Thymus (tissue), 11 donors: ENCODE measurements at regions not wholly inside any gene's neighbourhood (a gene's known extent, or its start where the extent isn't known, plus 50 kb on each side); places are given as distances from the start of the nearest gene placed in this dataset.

ENCODE experiments used
- DNase-seq, 9 donors: peaks; one replicate each; pipeline ENCODE4 v3.0.0-alpha.2; 2013; ENCODE audit warnings: low spot score in 9 of 9, low read depth in 6 of 9, missing footprints in 1 of 9
- H3K27ac ChIP-seq, 2 donors: one replicate each; pipeline ENCODE4 v1.5.1; 2013; ENCODE audit warnings: control low read depth in 1 of 2, low read depth in 1 of 2, low read length in 1 of 2, mild to moderate bottlenecking in 1 of 2, moderate library complexity in 1 of 2
- H3K27me3 ChIP-seq, 2 donors: one replicate each; pipeline ENCODE4 v1.5.1; 2013; ENCODE audit warnings: low read length in 1 of 2; ENCODE audit not compliant: control insufficient read depth in 2 of 2, insufficient read depth in 1 of 2
- H3K36me3 ChIP-seq, 2 donors: one replicate each; pipeline ENCODE4 v1.5.1; 2013; ENCODE audit warnings: low read length in 1 of 2, mild to moderate bottlenecking in 1 of 2, moderate library complexity in 1 of 2; ENCODE audit not compliant: control insufficient read depth in 2 of 2, insufficient read depth in 2 of 2
- H3K4me1 ChIP-seq, 2 donors: one replicate each; pipeline ENCODE4 v1.5.1; 2013; ENCODE audit warnings: low read length in 2 of 2; ENCODE audit not compliant: control insufficient read depth in 2 of 2, insufficient read depth in 2 of 2
- H3K4me3 ChIP-seq, 2 donors: one replicate each; pipeline ENCODE4 v1.5.1; 2013; ENCODE audit warnings: low read length in 2 of 2, control low read depth in 1 of 2, mild to moderate bottlenecking in 1 of 2
- H3K9me3 ChIP-seq, 2 donors: one replicate each; pipeline ENCODE4 v1.5.1; 2013; ENCODE audit warnings: low read length in 1 of 2, mild to moderate bottlenecking in 1 of 2; ENCODE audit not compliant: control insufficient read depth in 2 of 2, insufficient read depth in 1 of 2
- WGBS: extraction: QIAGEN DNeasy Blood & Tissue Kit; methylation state at CpG from one replicate; pipeline ENCODE4 v1.1.7; 2013; 5-methylcytosine and 5-hydroxymethylcytosine counted together
- donor health status: healthy.

- no peak overlapping the region for H3K27ac ChIP-seq
- 77% methylated on average over 9 of the region's 9 CpGs for WGBS
- DNase-seq = no peak
Measured at GRCh38 chr10:43904844-43905243, 256.2 kb upstream of the ZNF32 start.

DNA sequence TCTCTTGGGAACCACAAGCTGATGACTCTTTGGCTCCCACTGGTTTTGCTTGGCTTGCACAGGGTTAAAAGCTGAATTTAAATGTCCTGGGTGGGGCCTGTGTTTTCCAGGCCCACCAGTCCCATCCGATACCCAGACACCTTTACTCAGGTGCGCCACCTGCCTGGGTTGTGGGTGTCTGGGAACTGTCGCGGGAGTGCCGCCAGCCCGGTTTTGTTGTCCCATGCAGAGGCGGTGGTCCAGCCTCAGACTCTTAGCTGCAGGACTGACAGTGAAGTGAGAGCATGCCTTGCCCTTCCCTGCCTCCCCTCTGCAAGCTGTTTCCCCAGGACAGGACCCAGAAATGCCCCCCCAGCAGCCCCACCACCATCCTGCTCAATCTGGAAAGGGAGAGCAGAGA is 255.6 kb upstream of the ZNF32 start:
- Histone ChIP-seq H3K4me3 (no peak overlapping the region), H3K36me3 (no peaks in the 10 kb centered on the region), H3K9me3 (no peaks in the 10 kb centered on the region), H3K27me3 (peaks cover 0 to 19% of the 10 kb centered on the region in 2 donors), H3K27ac (no peak overlapping the region), H3K4me1 (peaks cover 0 to 3% of the 10 kb centered on the region in 2 donors)
- WGBS = 88% methylated on average over 7 of the region's 7 CpGs
- no peak for DNase-seq

More at GRCh38 chr10:43904844-43905243, 256.2 kb upstream of the ZNF32 start:
- H3K4me3 ChIP-seq = no peak overlapping the region
- peaks cover 0 to 19% of the 10 kb centered on the region in 2 donors for H3K27me3 ChIP-seq
- H3K36me3 ChIP-seq = no peaks in the 10 kb centered on the region
- H3K9me3 ChIP-seq = no peaks in the 10 kb centered on the region
- peaks cover 0 to 3% of the 10 kb centered on the region in 2 donors for H3K4me1 ChIP-seq

DNA sequence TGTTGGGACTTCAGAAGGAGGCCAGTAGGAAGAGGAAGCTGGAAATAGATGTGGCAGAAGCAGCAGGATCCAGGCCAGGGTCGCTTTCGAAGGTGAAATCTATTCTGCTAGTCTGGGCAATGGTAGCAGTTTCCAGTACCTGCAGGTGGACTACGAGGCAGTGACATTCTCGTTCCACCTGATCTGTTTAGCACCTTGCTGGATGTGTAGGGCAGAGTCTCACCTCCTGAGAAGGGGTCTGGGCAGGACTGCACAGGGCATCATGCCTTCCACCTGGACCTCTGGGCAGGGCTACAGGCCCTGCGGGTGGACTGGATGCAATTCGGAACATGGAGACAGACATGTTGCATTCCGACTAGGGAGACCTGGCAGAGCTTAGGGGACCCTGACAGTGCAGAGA is 254.8 kb upstream of the ZNF32 start:
- no peak for DNase-seq
- Histone ChIP-seq H3K4me3 (no peak overlapping the region), H3K27me3 (peaks cover 0 to 19% of the 10 kb centered on the region in 2 donors), H3K27ac (no peak overlapping the region), H3K36me3 (no peaks in the 10 kb centered on the region), H3K9me3 (no peaks in the 10 kb centered on the region), H3K4me1 (peaks cover 0 to 3% of the 10 kb centered on the region in 2 donors)
- WGBS = 81% methylated on average over 7 of the region's 7 CpGs

DNA sequence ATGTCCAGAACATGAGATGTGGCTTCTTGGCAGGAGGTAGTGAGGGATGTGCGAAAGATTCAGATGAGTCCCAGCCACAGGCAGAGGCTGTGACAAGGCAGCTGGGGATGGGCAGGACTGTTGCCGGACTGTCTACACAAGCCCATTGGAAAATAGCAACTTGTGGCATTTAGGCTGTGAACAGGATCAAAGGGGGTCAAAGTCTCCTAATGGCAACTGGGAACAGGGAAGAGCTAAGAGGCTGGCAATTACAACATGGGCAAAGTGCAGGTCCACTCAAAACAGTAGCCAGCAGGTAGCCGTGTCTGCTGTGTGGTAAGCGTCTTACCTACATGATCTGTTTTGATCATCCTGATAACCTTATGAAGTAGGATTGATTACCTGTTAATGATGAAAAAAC is 254.2 kb upstream of the ZNF32 start:
- Histone ChIP-seq H3K36me3 (no peaks in the 10 kb centered on the region), H3K9me3 (no peaks in the 10 kb centered on the region), H3K4me3 (no peak overlapping the region), H3K27ac (no peak overlapping the region), H3K4me1 (peaks cover 0 to 3% of the 10 kb centered on the region in 2 donors), H3K27me3 (peaks cover 0 to 19% of the 10 kb centered on the region in 2 donors)
- DNase-seq = no peak
- 99% methylated on average over 4 of the region's 4 CpGs for WGBS

GRCh38 chr10:43901744-43902504 is 253.2 kb upstream of the ZNF32 start:
- 89% methylated on average over 9 of the region's 9 CpGs for WGBS
- H3K9me3 ChIP-seq = no peaks in the 10 kb centered on the region

DNA sequence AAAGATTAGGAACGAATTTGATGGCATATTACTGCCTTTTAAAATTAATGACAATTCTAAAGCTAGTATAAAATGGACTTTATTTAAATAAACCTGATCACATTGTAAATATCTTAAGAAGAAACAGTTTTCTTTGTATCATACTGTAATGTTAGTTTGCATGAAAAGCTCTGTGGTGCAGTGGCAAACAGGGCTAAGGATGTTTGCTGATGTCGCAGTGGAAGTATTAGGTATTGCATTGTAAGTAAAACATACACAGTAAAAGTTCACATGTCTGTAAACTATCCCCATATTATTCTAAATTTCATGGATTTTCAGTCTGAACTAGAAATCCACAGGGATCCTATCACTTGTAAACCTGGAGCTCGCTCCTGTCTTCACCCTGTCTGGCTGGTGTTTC is 252.6 kb upstream of the ZNF32 start:
- Histone ChIP-seq H3K9me3 (no peaks in the 10 kb centered on the region), H3K36me3 (no peaks in the 10 kb centered on the region), H3K4me3 (no peak overlapping the region), H3K27ac (no peak overlapping the region), H3K4me1 (peaks cover 0 to 3% of the 10 kb centered on the region in 2 donors), H3K27me3 (peaks cover 0 to 15% of the 10 kb centered on the region in 2 donors)
- 95% methylated on average over 3 of the region's 3 CpGs for WGBS
- DNase-seq = no peak

More at GRCh38 chr10:43901744-43902504, 253.2 kb upstream of the ZNF32 start:
- DNase-seq = no peak
- Histone ChIP-seq H3K27me3 (peaks cover 0 to 19% of the 10 kb centered on the region in 2 donors), H3K4me3 (no peak overlapping the region), H3K36me3 (no peaks in the 10 kb centered on the region), H3K27ac (no peak overlapping the region), H3K4me1 (peaks cover 0 to 3% of the 10 kb centered on the region in 2 donors)

- Histone ChIP-seq H3K27me3 (peaks cover 0 to 8% of the 10 kb centered on the region in 2 donors), H3K4me3 (no peak overlapping the region), H3K36me3 (no peaks in the 10 kb centered on the region), H3K9me3 (no peaks in the 10 kb centered on the region), H3K27ac (no peak overlapping the region), H3K4me1 (peaks cover 0 to 3% of the 10 kb centered on the region in 2 donors)
- WGBS = 93% methylated on average over 6 of the region's 6 CpGs
- no peak for DNase-seq
Measured at GRCh38 chr10:43900571-43900970, 251.9 kb upstream of the ZNF32 start.

DNA sequence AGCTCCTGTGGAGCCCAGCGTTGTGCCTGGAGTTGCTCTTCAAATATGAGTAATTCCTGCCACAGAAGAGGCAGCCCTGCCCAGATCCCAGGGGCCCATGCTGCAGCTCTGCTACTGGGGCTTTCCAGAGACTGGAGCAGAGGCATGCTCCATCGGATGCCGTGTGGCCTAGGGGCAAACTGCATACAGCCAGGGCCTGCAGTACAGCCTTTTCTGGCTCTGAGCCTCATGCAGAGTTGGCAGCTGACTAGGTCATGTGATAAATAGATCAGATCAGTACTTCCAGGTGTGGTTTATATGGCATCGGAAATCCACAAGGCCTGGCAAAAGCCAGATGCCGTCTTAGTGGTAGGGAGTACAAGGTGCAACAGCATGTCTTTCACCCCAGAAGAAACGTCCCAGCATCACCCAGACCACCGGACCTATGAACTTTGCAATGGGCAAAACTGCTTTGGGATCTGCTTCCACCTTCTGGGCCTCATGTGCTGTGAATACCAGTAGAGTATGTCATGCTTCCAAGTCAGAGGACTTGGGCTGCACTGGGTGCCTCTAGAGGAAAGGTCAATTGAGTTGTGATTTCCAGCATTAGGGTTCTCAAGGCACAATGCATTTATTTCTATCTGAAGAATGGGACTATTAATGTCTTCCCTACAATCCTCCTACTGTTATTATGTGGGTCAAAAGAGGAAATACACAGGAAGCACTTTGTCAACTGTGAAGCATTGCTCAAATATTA is 250.7 kb upstream of the ZNF32 start:
- Histone ChIP-seq H3K27me3 (peaks cover 0 to 2% of the 10 kb centered on the region in 2 donors), H3K36me3 (no peaks in the 10 kb centered on the region), H3K4me1 (no peaks in the 10 kb centered on the region), H3K9me3 (no peaks in the 10 kb centered on the region), H3K27ac (no peak overlapping the region), H3K4me3 (no peak overlapping the region)
- 42% methylated on average over 7 of the region's 7 CpGs for WGBS
- DNase-seq = no peak

DNA sequence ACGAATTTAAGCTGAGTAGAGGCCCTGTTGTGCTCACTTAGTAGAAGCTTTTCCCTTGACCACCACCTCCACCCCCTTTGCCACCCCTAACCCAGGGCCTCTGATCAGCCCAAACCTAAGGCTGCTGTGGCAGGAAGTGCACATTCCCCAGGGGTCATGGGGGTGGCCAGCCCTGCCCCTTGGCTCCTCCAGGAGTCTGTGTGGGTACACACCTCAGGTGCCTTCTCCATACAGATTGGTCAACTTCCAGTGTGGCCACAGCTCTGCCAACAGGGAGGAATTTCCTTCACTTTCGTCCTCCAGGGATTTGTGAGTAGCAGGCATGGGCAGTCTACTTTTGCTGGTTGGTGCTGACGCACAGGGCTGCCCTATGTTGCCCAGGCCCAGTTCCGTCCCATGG is 249.9 kb upstream of the ZNF32 start:
- WGBS = 97% methylated on average over 4 of the region's 4 CpGs
- Histone ChIP-seq H3K27me3 (peaks cover 0 to under 1% of the 10 kb centered on the region in 2 donors), H3K36me3 (no peaks in the 10 kb centered on the region), H3K9me3 (no peaks in the 10 kb centered on the region), H3K27ac (no peak overlapping the region), H3K4me1 (no peaks in the 10 kb centered on the region), H3K4me3 (no peak overlapping the region)
- no peak for DNase-seq
